Left lung (tissue), 4 donors: ENCODE measurements at regions not wholly inside any gene's neighbourhood (a gene's known extent, or its start where the extent isn't known, plus 50 kb on each side); places are given as distances from the start of the nearest gene placed in this dataset.

Experiments
- ATAC-seq: fragments of 200-7000 bp; cut with Tn5 transposase; one replicate; pipeline ENCODE4 v1.9.1; 2020; ENCODE audit warnings: moderate library complexity
- DNase-seq, 4 donors: peaks; one replicate each; pipeline ENCODE4 v3.0.0-alpha.2; 2013 to 2020
- H3K27ac ChIP-seq, 2 donors: fragments of 200-600 bp; sonication (generic) in 1 of 2; one replicate each; pipeline versions ENCODE4 v1.5.0 to v1.8.0; 2020 to 2021
- H3K27me3 ChIP-seq, 2 donors: fragments of 200-600 bp; sonication (generic) in 1 of 2; one replicate each; pipeline versions ENCODE4 v1.5.0 to v1.8.0; 2020 to 2021
- H3K36me3 ChIP-seq, 2 donors: fragments of 200-600 bp; sonication (generic) in 1 of 2; one replicate each; pipeline versions ENCODE4 v1.5.0 to v1.8.0; 2020 to 2021
- H3K4me1 ChIP-seq, 2 donors: fragments of 200-600 bp; one replicate each; pipeline ENCODE4 v1.8.0; 2021
- H3K4me3 ChIP-seq, 2 donors: fragments of 200-600 bp; sonication (generic) in 1 of 2; one replicate each; pipeline versions ENCODE4 v1.5.0 to v1.8.0; 2020 to 2021; ENCODE audit warnings: mild to moderate bottlenecking in 1 of 2
- H3K9me3 ChIP-seq, 2 donors: fragments of 200-600 bp; sonication (generic) in 1 of 2; one replicate each; pipeline versions ENCODE4 v1.5.0 to v1.8.0; 2020 to 2021
- intact Hi-C, 2 donors: fragments of 100-400 bp; cut with DNase I; formaldehyde crosslinking; loops; one replicate each; pipeline versions ENCODE4 v1.11.2 to v1.14.2; 2022
- TF ChIP-seq, protein P1 (sequence below), 2 donors: fragments of 200-600 bp; sonication (generic) in 1 of 2; IDR thresholded peaks; one replicate each; pipeline versions ENCODE4 v1.5.0 to v1.8.0; 2021; ENCODE audit warnings: antibody characterized with exemption in 2 of 2
- donor health status: DM: no; HTN: yes; CAD: no.
- donor health status: DM: no; HTN: no; CAD: no.

GRCh38 chr10:33800545-33800944, 466.1 kb upstream of the NRP1 start:
- no peak overlapping the region for H3K27ac ChIP-seq
- H3K9me3 ChIP-seq: no peaks in the 10 kb centered on the region
- no peak overlapping the region for H3K4me3 ChIP-seq
- DNase-seq (no peak), ATAC-seq (no peak)
- intact Hi-C loops: no loop called here
- H3K4me1 ChIP-seq: no peaks in the 10 kb centered on the region
- TF ChIP-seq, protein P1, sequence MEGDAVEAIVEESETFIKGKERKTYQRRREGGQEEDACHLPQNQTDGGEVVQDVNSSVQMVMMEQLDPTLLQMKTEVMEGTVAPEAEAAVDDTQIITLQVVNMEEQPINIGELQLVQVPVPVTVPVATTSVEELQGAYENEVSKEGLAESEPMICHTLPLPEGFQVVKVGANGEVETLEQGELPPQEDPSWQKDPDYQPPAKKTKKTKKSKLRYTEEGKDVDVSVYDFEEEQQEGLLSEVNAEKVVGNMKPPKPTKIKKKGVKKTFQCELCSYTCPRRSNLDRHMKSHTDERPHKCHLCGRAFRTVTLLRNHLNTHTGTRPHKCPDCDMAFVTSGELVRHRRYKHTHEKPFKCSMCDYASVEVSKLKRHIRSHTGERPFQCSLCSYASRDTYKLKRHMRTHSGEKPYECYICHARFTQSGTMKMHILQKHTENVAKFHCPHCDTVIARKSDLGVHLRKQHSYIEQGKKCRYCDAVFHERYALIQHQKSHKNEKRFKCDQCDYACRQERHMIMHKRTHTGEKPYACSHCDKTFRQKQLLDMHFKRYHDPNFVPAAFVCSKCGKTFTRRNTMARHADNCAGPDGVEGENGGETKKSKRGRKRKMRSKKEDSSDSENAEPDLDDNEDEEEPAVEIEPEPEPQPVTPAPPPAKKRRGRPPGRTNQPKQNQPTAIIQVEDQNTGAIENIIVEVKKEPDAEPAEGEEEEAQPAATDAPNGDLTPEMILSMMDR (IDR thresholded peaks at IDR 0.05): no peak
- no peaks in the 10 kb centered on the region for H3K27me3 ChIP-seq
- H3K36me3 ChIP-seq: no peaks in the 10 kb centered on the region

GRCh38 chr10:33799944-33800323, 465.5 kb upstream of the NRP1 start:
- ATAC-seq (no peak), DNase-seq (no peak)
- Histone ChIP-seq H3K9me3 (no peaks in the 10 kb centered on the region), H3K27ac (no peak overlapping the region), H3K36me3 (no peaks in the 10 kb centered on the region), H3K4me3 (no peak overlapping the region), H3K4me1 (no peaks in the 10 kb centered on the region), H3K27me3 (no peaks in the 10 kb centered on the region)
- intact Hi-C loops: no loop called here
- TF ChIP-seq, protein P1 (IDR thresholded peaks at IDR 0.05): no peak

DNA sequence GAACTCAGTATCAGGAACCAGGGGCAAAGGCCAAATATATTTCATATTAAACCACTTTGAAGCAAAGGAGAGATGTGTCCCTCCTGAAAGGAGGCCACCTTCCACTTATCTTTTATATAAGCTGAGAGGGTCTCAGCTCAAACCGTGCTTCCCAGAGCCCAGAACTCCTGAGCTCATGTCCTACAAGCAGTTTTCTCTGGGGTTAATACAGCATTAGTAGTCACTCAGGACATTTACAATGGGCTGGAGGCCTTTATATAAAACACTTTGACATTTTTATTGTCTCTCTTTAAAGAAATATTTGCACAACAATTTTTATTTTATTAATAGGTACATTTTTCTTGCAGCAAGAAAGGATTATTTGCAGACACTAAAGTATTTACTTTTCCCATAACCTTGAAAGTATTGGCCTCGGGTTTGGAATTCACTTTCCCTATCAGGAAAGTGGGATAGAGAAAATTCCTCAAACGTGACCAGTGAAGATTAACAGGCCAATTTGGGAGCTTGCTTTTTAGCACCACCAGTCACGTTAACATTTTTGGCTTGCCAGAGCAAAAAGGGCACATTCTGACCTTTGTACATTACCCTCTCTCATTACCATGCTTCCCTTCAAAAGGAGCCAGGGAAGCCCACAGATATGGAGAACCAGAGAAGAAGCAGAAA, 464.9 kb upstream of the NRP1 start:
- no peak for ATAC-seq
- H3K27ac ChIP-seq: no peak overlapping the region
- TF ChIP-seq, protein P1 (IDR thresholded peaks at IDR 0.05): no peak

DNA sequence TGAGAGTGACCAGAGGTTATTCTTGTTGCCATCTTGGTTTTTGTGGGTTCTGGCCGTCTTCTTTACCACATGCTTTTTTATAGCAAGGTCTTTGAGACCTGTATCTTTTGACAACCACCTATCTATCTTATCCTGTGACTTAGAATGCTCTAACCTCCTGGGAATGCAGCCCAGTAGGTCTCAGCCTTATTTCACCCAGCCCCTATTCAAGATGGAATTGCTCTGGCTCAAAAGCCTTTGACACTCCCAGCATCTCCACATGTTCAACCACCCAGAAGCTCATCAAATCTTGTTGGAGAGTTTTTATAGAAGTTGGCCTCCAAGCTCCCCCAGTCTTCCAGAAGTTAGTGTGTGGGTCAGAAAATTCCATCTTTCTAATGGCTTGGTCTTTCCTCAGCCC, 464.3 kb upstream of the NRP1 start:
- no peaks in the 10 kb centered on the region for H3K4me1 ChIP-seq
- no peaks in the 10 kb centered on the region for H3K27me3 ChIP-seq
- no peaks in the 10 kb centered on the region for H3K36me3 ChIP-seq
- DNase-seq (no peak), ATAC-seq (no peak)
- no peak overlapping the region for H3K4me3 ChIP-seq
- no peak overlapping the region for H3K27ac ChIP-seq
- intact Hi-C loops: no loop called here
- TF ChIP-seq, protein P1 (IDR thresholded peaks at IDR 0.05): no peak
- H3K9me3 ChIP-seq: no peaks in the 10 kb centered on the region

More for the DNA sequence above, 464.9 kb upstream of the NRP1 start:
- H3K4me3 ChIP-seq: no peak overlapping the region
- no peaks in the 10 kb centered on the region for H3K9me3 ChIP-seq
- intact Hi-C loops: no loop called here
- no peaks in the 10 kb centered on the region for H3K36me3 ChIP-seq
- H3K27me3 ChIP-seq: no peaks in the 10 kb centered on the region
- no peaks in the 10 kb centered on the region for H3K4me1 ChIP-seq
- DNase-seq: no peak

- intact Hi-C loops: no loop called here
- TF ChIP-seq, protein P1 (IDR thresholded peaks at IDR 0.05): no peak
These were observed 462.2 kb upstream of the NRP1 start for GRCh38 chr10:33796680-33797079.

More at GRCh38 chr10:33796680-33797079, 462.2 kb upstream of the NRP1 start:
- no peaks in the 10 kb centered on the region for H3K27me3 ChIP-seq
- no peak for DNase-seq
- H3K9me3 ChIP-seq: no peaks in the 10 kb centered on the region
- H3K4me1 ChIP-seq: no peaks in the 10 kb centered on the region
- no peak for ATAC-seq
- no peak overlapping the region for H3K27ac ChIP-seq
- no peaks in the 10 kb centered on the region for H3K36me3 ChIP-seq
- no peak overlapping the region for H3K4me3 ChIP-seq
